ENCODE measurements at regions not wholly inside any gene's neighbourhood (a gene's known extent, or its start where the extent isn't known, plus 50 kb on each side); places are given as distances from the start of the nearest gene placed in this dataset.

- Mint-ChIP-seq H3K27me3 (ENCODE audit: insufficient read depth, low read depth, poor library complexity) (peaks cover 3% of the 10 kb centered on the region), H3K36me3 (ENCODE audit: low read depth) (no peaks in the 10 kb centered on the region), H3K4me3 (no peak overlapping the region), H3K27ac (no peak overlapping the region), H3K4me1 (no peaks in the 10 kb centered on the region), H3K9me3 (no peaks in the 10 kb centered on the region)
- DNase-seq (ENCODE audit: low spot score) (no peak), ATAC-seq (no peak)
- Histone ChIP-seq H3K4me1 (ENCODE audit: insufficient read depth) (no peaks in the 10 kb centered on the region), H3K36me3 (ENCODE audit: insufficient read depth) (no peaks in the 10 kb centered on the region), H3K4me3 (no peak overlapping the region), H3F3A (replicated peaks; ENCODE audit: low read depth) (no peaks in the 10 kb centered on the region), H3K27me3 (ENCODE audit: insufficient read depth) (no peaks in the 10 kb centered on the region), H2AFZ (no peak overlapping the region), H3K79me2 (replicated peaks; ENCODE audit: insufficient read depth) (no peaks in the 10 kb centered on the region), H4K20me1 (replicated peaks; ENCODE audit: insufficient read depth) (0 out of 2 replicates have a peak, but pooled peaks cover 2% of the 10 kb centered on the region), H3K9me2 (ENCODE audit: insufficient read depth) (no peaks in the 10 kb centered on the region), H3K4me2 (no peak overlapping the region), H3K27ac (ENCODE audit: low read depth) (no peak overlapping the region)
- TF ChIP-seq NANOG (IDR thresholded peaks at IDR 0.05; ENCODE audit: borderline replicate concordance) (no peak), EZH2 (IDR thresholded peaks at IDR 0.05; ENCODE audit: low read depth, unreplicated experiment) (no peak), REST (IDR thresholded peaks at IDR 0.05; ENCODE audit: unreplicated experiment) (no peak), ZNF114 (CRISPR knock-in tag; IDR thresholded peaks at IDR 0.05) (no peak), STAT1 (IDR thresholded peaks at IDR 0.05; ENCODE audit: unreplicated experiment) (no peak), ETS1 (IDR thresholded peaks at IDR 0.05) (no peak), EZH2phosphoT487 (IDR thresholded peaks at IDR 0.05; ENCODE audit: unreplicated experiment) (no peak), CTCF (conservative IDR thresholded peaks at IDR 0.05; ENCODE audit: low read depth in 2 of 2) (no peak)
Observed at GRCh38 chr11:15912291-15912690, 444.1 kb downstream of the SOX6 start.

GRCh38 chr11:15912825-15913224 lies 443.5 kb downstream of the SOX6 start:
- DNase-seq (ENCODE audit: low spot score) (no peak), ATAC-seq (peak; percentile 58)
- H3K9me3 Mint-ChIP-seq, result no peaks in the 10 kb centered on the region
- peaks cover 3% of the 10 kb centered on the region for H3K27me3 Mint-ChIP-seq (ENCODE audit: insufficient read depth, low read depth, poor library complexity)
- Histone ChIP-seq H3K4me3 (no peak overlapping the region), H3K4me1 (ENCODE audit: insufficient read depth) (no peaks in the 10 kb centered on the region), H3K79me2 (replicated peaks; ENCODE audit: insufficient read depth) (no peaks in the 10 kb centered on the region), H4K20me1 (replicated peaks; ENCODE audit: insufficient read depth) (0 out of 2 replicates have a peak, but pooled peaks cover 2% of the 10 kb centered on the region), H3K27ac (ENCODE audit: low read depth) (no peak overlapping the region), H3K9me2 (ENCODE audit: insufficient read depth) (no peaks in the 10 kb centered on the region), H3K27me3 (ENCODE audit: insufficient read depth) (no peaks in the 10 kb centered on the region), H3K36me3 (ENCODE audit: insufficient read depth) (no peaks in the 10 kb centered on the region), H3F3A (replicated peaks; ENCODE audit: low read depth) (no peaks in the 10 kb centered on the region), H3K4me2 (no peak overlapping the region), H2AFZ (no peak overlapping the region)
- no peaks in the 10 kb centered on the region for H3K4me1 Mint-ChIP-seq
- H3K36me3 Mint-ChIP-seq (ENCODE audit: low read depth), result no peaks in the 10 kb centered on the region
- no peak overlapping the region for H3K4me3 Mint-ChIP-seq
- no peak overlapping the region for H3K27ac Mint-ChIP-seq
- no peak for TF ChIP-seq ETS1 (IDR thresholded peaks at IDR 0.05)
